RKO (cell line): ENCODE measurements at regions not wholly inside any gene's neighbourhood (a gene's known extent, or its start where the extent isn't known, plus 50 kb on each side); places are given as distances from the start of the nearest gene placed in this dataset.
"Not testable (repeated sequence)": the region's sequence is repeated elsewhere in the genome, so short reads cannot be mapped to it uniquely, and the experiment has no call there.

Experiments used
- DNase-seq: peaks from one replicate; pipeline ENCODE4 v3.0.0-alpha.2; 2016; ENCODE audit warnings: low spot score

- DNase-seq = no peak
Measured at GRCh38 chr1:73770109-73770905, 427.7 kb downstream of the LRRIQ3 start.

GRCh38 chr1:73766786-73767348, 431.1 kb downstream of the LRRIQ3 start:
- DNase-seq = no peak

- DNase-seq = no peak
Measured at GRCh38 chr1:73765551-73766233, 432.3 kb downstream of the LRRIQ3 start.

GRCh38 chr1:73761559-73761958, 436.4 kb downstream of the LRRIQ3 start:
- DNase-seq = no peak

GRCh38 chr1:73759011-73759410, 439.0 kb downstream of the LRRIQ3 start:
- DNase-seq = no peak

GRCh38 chr1:73756817-73757216, 441.2 kb downstream of the LRRIQ3 start:
- DNase-seq = no peak

GRCh38 chr1:73755649-73756048, 442.3 kb downstream of the LRRIQ3 start:
- DNase-seq = no peak

- no peak for DNase-seq
Measured at GRCh38 chr1:73749996-73750395, 448.0 kb downstream of the LRRIQ3 start.

- no peak for DNase-seq
Measured at GRCh38 chr1:73744985-73745384, 453.0 kb downstream of the LRRIQ3 start.

GRCh38 chr1:73736125-73736524, 461.9 kb downstream of the LRRIQ3 start:
- no peak for DNase-seq

- no peak for DNase-seq
Measured at GRCh38 chr1:73727036-73727435, 470.9 kb downstream of the LRRIQ3 start.

- DNase-seq = no peak
Measured at GRCh38 chr1:73722055-73722454, 475.9 kb downstream of the LRRIQ3 start.

- DNase-seq = no peak
Measured at GRCh38 chr1:73717976-73718375, 480.0 kb downstream of the LRRIQ3 start.

- DNase-seq = no peak
Measured at GRCh38 chr1:73711089-73711488, 486.9 kb downstream of the LRRIQ3 start.

- DNase-seq = no peak
Measured at GRCh38 chr1:73701826-73702225, 496.1 kb downstream of the LRRIQ3 start.

- DNase-seq = no peak
Measured at GRCh38 chr1:73676186-73676585, 521.8 kb downstream of the LRRIQ3 start.

- peak; percentile 62 for DNase-seq
Measured at GRCh38 chr1:73674945-73675561, 522.9 kb downstream of the LRRIQ3 start.

- no peak for DNase-seq
Measured at GRCh38 chr1:73673971-73674370, 524.0 kb downstream of the LRRIQ3 start.

GRCh38 chr1:73671530-73671929, 526.4 kb downstream of the LRRIQ3 start:
- no peak for DNase-seq

GRCh38 chr1:73667959-73668358, 530.0 kb downstream of the LRRIQ3 start:
- DNase-seq = not testable (repeated sequence)

- DNase-seq = no peak
Measured at GRCh38 chr1:73662526-73662925, 535.5 kb downstream of the LRRIQ3 start.

GRCh38 chr1:73659136-73659535, 538.8 kb downstream of the LRRIQ3 start:
- DNase-seq = no peak

GRCh38 chr1:73654714-73655113, 543.3 kb downstream of the LRRIQ3 start:
- DNase-seq = no peak
